Right cardiac atrium (tissue), 5 donors: ENCODE measurements at regions not wholly inside any gene's neighbourhood (a gene's known extent, or its start where the extent isn't known, plus 50 kb on each side); places are given as distances from the start of the nearest gene placed in this dataset.

Experiments
- ATAC-seq, 2 donors: fragments of 200-7000 bp; cut with Tn5 transposase; one replicate each; pipeline versions ENCODE4 v1.8.0 to v1.9.1; 2020; ENCODE audit warnings: moderate library complexity in 2 of 2, mild to moderate bottlenecking in 1 of 2
- DNase-seq, 3 donors: peaks; one replicate each; pipeline ENCODE4 v3.0.0-alpha.2; 2020
- H3K27ac ChIP-seq: one replicate; pipeline ENCODE4 v1.5.1; 2013; ENCODE audit warnings: mild to moderate bottlenecking, low read length, control low read depth, moderate library complexity
- H3K27me3 ChIP-seq: one replicate; pipeline ENCODE4 v1.6.1; 2013; ENCODE audit not compliant: control insufficient read depth, insufficient read depth
- H3K4me1 ChIP-seq: one replicate; pipeline ENCODE4 v1.6.1; 2013; ENCODE audit warnings: low read length; ENCODE audit not compliant: control insufficient read depth, insufficient read depth
- H3K4me3 ChIP-seq: one replicate; pipeline ENCODE4 v1.5.1; 2013; ENCODE audit warnings: low read length, control low read depth
- H3K9me3 ChIP-seq: one replicate; pipeline ENCODE4 v1.6.1; 2013; ENCODE audit warnings: low read length; ENCODE audit not compliant: control insufficient read depth
- WGBS: extraction: QIAGEN DNeasy Blood & Tissue Kit; methylation state at CpG from one replicate; pipeline ENCODE4 v1.1.7; 2013; 5-methylcytosine and 5-hydroxymethylcytosine counted together
- intact Hi-C, 4 donors: fragments of 100-400 bp; cut with DNase I; formaldehyde crosslinking; loops; one replicate each; pipeline versions ENCODE4 v1.11.0 to v1.14.0; 2022 to 2023
- donor health status: healthy with polysubstance abuse.
- donor health status: DM: no; HTN: yes; CAD: no.
- donor health status: DM: no; HTN: no; CAD: no.
- donor health status: DM: no; HTN: yes; CAD: no; lungs with severe emphysema.
- donor health status: DM: yes; HTN: yes; CAD: no.

- Histone ChIP-seq H3K27me3 (no peaks in the 10 kb centered on the region), H3K27ac (no peak overlapping the region), H3K9me3 (no peaks in the 10 kb centered on the region), H3K4me1 (no peaks in the 10 kb centered on the region), H3K4me3 (no peak overlapping the region)
- intact Hi-C loops, result no loop called here
- 76% methylated on average over 2 of the region's 2 CpGs for WGBS
- ATAC-seq (no peak), DNase-seq (no peak)
These were observed 183.5 kb upstream of the EOMES start for GRCh38 chr3:27905625-27906024.

DNA sequence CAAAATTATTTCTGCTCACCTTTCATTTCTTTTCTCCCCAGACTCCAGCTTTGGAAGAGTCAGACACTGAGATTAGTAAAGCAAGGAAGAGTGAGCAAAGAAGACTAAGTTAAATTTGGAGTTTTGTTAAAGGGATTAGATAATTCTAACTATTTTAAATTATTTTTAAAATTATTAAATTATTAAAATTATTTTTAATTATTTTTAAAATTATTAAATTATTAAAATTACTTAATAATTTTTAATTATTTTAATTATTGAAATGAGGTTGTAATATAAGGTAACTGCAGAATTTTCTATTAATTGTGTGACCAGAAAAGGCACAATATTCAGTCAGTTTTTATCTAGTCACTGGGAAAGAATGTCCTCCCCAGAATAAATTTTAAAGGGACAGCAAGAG, 185.0 kb upstream of the EOMES start:
- Histone ChIP-seq H3K9me3 (no peaks in the 10 kb centered on the region), H3K27ac (no peak overlapping the region), H3K27me3 (no peaks in the 10 kb centered on the region), H3K4me1 (no peaks in the 10 kb centered on the region), H3K4me3 (no peak overlapping the region)
- intact Hi-C loops, result no loop called here
- ATAC-seq, result no peak
- no peak for DNase-seq

GRCh38 chr3:27907929-27908328, 185.8 kb upstream of the EOMES start:
- DNase-seq (no peak), ATAC-seq (no peak)
- H3K27me3 ChIP-seq, result no peaks in the 10 kb centered on the region
- H3K27ac ChIP-seq, result no peak overlapping the region
- H3K4me1 ChIP-seq, result no peaks in the 10 kb centered on the region
- H3K9me3 ChIP-seq, result no peaks in the 10 kb centered on the region
- 70% methylated on average over 4 of the region's 4 CpGs for whole genome bisulfite sequencing
- intact Hi-C loops, result no loop called here
- H3K4me3 ChIP-seq, result no peak overlapping the region

- peak in 1 of 3 donors; percentile 38 for DNase-seq
- no peak overlapping the region for H3K27ac ChIP-seq
These were observed 188.3 kb upstream of the EOMES start for GRCh38 chr3:27910456-27910855.

GRCh38 chr3:27914199-27914598, 192.1 kb upstream of the EOMES start:
- Histone ChIP-seq H3K4me1 (no peaks in the 10 kb centered on the region), H3K4me3 (no peak overlapping the region), H3K27ac (no peak overlapping the region), H3K9me3 (no peaks in the 10 kb centered on the region), H3K27me3 (no peaks in the 10 kb centered on the region)
- WGBS, result 72% methylated on average over 6 of the region's 6 CpGs
- ATAC-seq, result no peak
- DNase-seq, result no peak
- intact Hi-C loops, result no loop called here

More at GRCh38 chr3:27910456-27910855, 188.3 kb upstream of the EOMES start:
- Histone ChIP-seq H3K27me3 (no peaks in the 10 kb centered on the region), H3K4me1 (no peaks in the 10 kb centered on the region), H3K9me3 (no peaks in the 10 kb centered on the region), H3K4me3 (no peak overlapping the region)
- peak in 1 of 2 donors; percentile 62 for ATAC-seq
- intact Hi-C loops, result no loop called here
- 45% methylated on average over 4 of the region's 4 CpGs for WGBS

- WGBS, result 79% methylated on average over 2 of the region's 2 CpGs
- Histone ChIP-seq H3K9me3 (no peaks in the 10 kb centered on the region), H3K27me3 (no peaks in the 10 kb centered on the region), H3K4me1 (no peaks in the 10 kb centered on the region), H3K4me3 (no peak overlapping the region), H3K27ac (no peak overlapping the region)
- no peak for DNase-seq
- intact Hi-C loops, result no loop called here
- ATAC-seq, result no peak
These were observed 201.4 kb upstream of the EOMES start for GRCh38 chr3:27923349-27924068.

GRCh38 chr3:27927882-27928281, 205.8 kb upstream of the EOMES start:
- Histone ChIP-seq H3K27ac (no peak overlapping the region), H3K4me1 (no peaks in the 10 kb centered on the region), H3K27me3 (no peaks in the 10 kb centered on the region), H3K9me3 (no peaks in the 10 kb centered on the region), H3K4me3 (no peak overlapping the region)
- ATAC-seq, result no peak
- intact Hi-C loops, result no loop called here
- DNase-seq, result no peak
- 51% methylated on average over 1 of the region's 1 CpG for WGBS

DNA sequence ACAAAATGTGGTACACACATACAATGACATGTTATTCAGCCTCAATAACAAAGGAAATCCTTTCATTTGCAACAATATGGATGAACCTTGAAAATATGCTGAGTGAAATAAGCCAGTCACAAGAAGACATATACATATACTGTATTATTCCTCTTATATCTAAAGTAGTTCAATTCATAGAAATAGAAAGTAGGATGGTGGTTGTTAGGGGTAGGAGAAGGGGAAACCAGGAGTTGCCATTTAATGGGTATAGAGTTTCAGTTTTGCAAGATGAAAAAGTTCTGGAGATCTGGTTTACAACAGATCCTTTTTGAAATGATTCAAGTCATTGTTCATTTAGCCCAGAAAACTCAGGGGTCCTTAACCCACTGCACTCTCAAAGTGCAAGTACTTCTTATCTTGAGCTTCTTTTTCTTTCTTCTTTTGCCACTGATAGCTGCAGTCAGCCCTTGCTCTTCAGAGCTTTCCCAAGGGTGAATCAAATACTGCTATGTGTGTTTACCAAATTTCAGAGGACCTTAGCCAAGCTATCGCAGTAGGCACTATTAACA, 208.0 kb upstream of the EOMES start:
- Histone ChIP-seq H3K27me3 (no peaks in the 10 kb centered on the region), H3K4me1 (no peaks in the 10 kb centered on the region), H3K9me3 (no peaks in the 10 kb centered on the region), H3K4me3 (no peak overlapping the region), H3K27ac (no peak overlapping the region)
- 65% methylated on average over 1 of the region's 1 CpG for WGBS
- intact Hi-C loops, result no loop called here
- ATAC-seq (no peak), DNase-seq (no peak)

- Histone ChIP-seq H3K27ac (no peak overlapping the region), H3K27me3 (no peaks in the 10 kb centered on the region), H3K4me3 (no peak overlapping the region), H3K4me1 (no peaks in the 10 kb centered on the region), H3K9me3 (no peaks in the 10 kb centered on the region)
- intact Hi-C loops, result no loop called here
- DNase-seq (no peak), ATAC-seq (no peak)
- WGBS, result 89% methylated on average over 2 of the region's 2 CpGs
These were observed 213.4 kb upstream of the EOMES start for GRCh38 chr3:27935492-27935891.

DNA sequence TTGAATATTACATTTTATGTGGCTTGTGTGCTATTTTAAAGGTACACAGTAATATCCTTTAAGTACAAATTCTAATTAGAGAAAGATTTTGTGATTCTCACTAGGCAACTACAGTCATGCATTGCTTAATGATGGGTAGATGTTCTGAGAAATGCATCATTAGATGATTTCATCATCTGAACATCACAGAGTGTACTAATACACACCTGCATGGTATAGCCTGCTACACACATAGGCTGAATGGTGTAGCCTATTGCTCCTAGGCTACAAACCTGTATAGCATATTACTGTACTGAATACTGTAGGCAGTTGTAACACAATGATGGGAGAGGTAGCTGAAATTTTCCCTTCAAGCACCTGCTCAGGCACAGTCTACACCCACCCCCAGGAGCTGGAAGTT, 217.4 kb upstream of the EOMES start:
- intact Hi-C loops, result no loop called here
- Histone ChIP-seq H3K4me3 (no peak overlapping the region), H3K27ac (no peak overlapping the region), H3K4me1 (no peaks in the 10 kb centered on the region), H3K27me3 (no peaks in the 10 kb centered on the region), H3K9me3 (no peaks in the 10 kb centered on the region)
- DNase-seq, result no peak
- ATAC-seq, result no peak

DNA sequence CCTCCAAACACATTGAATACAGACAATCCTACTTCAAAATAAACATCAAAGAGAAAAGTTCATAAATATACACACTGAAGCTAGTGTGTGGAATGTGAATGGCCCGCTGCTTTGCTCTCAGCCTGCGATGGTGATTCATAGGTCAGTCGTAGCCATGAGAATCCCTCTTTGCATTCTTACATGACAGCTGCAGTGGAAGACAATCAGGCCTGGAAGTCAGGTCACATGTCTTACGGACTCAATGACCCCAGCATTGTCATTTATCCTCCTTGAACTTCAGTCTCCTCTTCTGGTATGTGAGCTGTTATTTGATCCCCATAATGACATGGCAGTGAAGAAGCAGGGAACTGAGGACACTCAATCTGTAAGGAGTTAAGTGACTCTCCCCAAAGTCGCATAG, 217.8 kb upstream of the EOMES start:
- 50% methylated on average over 5 of the region's 5 CpGs for WGBS
- Histone ChIP-seq H3K4me1 (no peaks in the 10 kb centered on the region), H3K27ac (no peak overlapping the region), H3K9me3 (no peaks in the 10 kb centered on the region), H3K4me3 (no peak overlapping the region), H3K27me3 (no peaks in the 10 kb centered on the region)
- DNase-seq, result no peak
- intact Hi-C loops, result no loop called here
- ATAC-seq, result no peak

- Histone ChIP-seq H3K9me3 (no peaks in the 10 kb centered on the region), H3K4me1 (no peaks in the 10 kb centered on the region), H3K4me3 (no peak overlapping the region), H3K27me3 (no peaks in the 10 kb centered on the region), H3K27ac (no peak overlapping the region)
- no peak for ATAC-seq
- 10% methylated on average over 3 of the region's 3 CpGs for WGBS
- intact Hi-C loops, result no loop called here
- DNase-seq, result peak in 2 of 3 donors; percentile 11 to 52
These were observed 221.0 kb upstream of the EOMES start for GRCh38 chr3:27943106-27943505.
